H1 (cell line): ENCODE measurements at regions not wholly inside any gene's neighbourhood (a gene's known extent, or its start where the extent isn't known, plus 50 kb on each side); places are given as distances from the start of the nearest gene placed in this dataset.

Experiments
- EZH2 ChIP-seq: fragments of 200-600 bp; sonication (generic); IDR thresholded peaks from 2 replicates; pipeline ENCODE4 v1.7.1; 2012; ENCODE audit warnings: low read depth, mild to moderate bottlenecking, moderate library complexity, low read length, inconsistent platforms; ENCODE audit not compliant: severe bottlenecking
- GABPA ChIP-seq: IDR thresholded peaks from 2 replicates; pipeline ENCODE4 v1.6.1; 2011; ENCODE audit warnings: mild to moderate bottlenecking, low read length, moderate library complexity, borderline replicate concordance; ENCODE audit not compliant: insufficient read depth
- KDM5A ChIP-seq: fragments of 200-600 bp; IDR thresholded peaks from 2 replicates; pipeline ENCODE4 v1.7.1; 2012; ENCODE audit warnings: mild to moderate bottlenecking, low read length, inconsistent platforms, mixed read lengths
- RNF2 ChIP-seq: fragments of 200-900, 300-1000 bp; sonication (generic); IDR thresholded peaks from 2 replicates; pipeline ENCODE4 v1.7.1; 2016; ENCODE audit warnings: borderline replicate concordance, low read depth, mild to moderate bottlenecking, antibody characterized with exemption, low read length; ENCODE audit not compliant: poor library complexity, severe bottlenecking; ENCODE audit errors: missing control alignments
- SIN3A ChIP-seq, 2 experiments: IDR thresholded peaks in 1 of 2; conservative IDR thresholded peaks in 1 of 2; 2 replicates each; pipeline ENCODE4 v1.6.1; 2011 to 2012; ENCODE audit warnings: low read length in 2 of 2, improper control_type of control experiment in 1 of 2, low read depth in 1 of 2, mild to moderate bottlenecking in 1 of 2
- TF ChIP-seq, protein P1 (sequence below), 3 experiments: IDR thresholded peaks; 1 replicate in 2 of 3; 2 replicates in 1 of 3; pipeline versions ENCODE4 v1.5.1 to v1.6.1; 2011; ENCODE audit warnings: low read length in 3 of 3, mild to moderate bottlenecking in 3 of 3, inconsistent platforms in 2 of 3, low read depth in 1 of 3, moderate library complexity in 1 of 3; ENCODE audit not compliant: insufficient read depth in 1 of 3; ENCODE audit errors: control extremely low read depth in 1 of 3

DNA sequence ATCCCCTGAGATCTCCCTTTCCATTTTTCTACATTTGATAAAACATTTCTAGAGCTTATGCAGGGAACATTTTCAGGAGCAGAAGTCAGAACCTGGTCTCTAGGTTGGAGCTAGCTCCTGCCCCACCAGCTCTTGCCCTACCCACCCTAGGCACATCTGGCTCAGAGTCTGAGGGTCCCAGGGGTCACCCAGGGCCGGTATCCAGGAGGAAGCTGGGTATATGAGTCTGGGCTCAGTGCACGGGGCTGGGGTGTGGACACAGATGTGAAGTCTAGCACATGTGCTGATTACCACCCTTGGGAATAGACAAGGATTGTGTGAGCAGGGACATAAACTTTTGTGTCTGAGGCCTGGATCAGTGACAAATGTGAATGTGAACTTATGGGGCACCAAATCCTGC lies 95.4 kb downstream of the MATN1 start:
- TF ChIP-seq EZH2 (no peak), KDM5A (no peak), SIN3A (conservative IDR thresholded peaks at IDR 0.05 in 1 of 2, IDR thresholded peaks at IDR 0.05 in 1 of 2; ENCODE audit: low read depth in 1 of 2, low read length in 2 of 2) (no peak), GABPA (no peak), RNF2 (no peak)
- TF ChIP-seq, protein P1, sequence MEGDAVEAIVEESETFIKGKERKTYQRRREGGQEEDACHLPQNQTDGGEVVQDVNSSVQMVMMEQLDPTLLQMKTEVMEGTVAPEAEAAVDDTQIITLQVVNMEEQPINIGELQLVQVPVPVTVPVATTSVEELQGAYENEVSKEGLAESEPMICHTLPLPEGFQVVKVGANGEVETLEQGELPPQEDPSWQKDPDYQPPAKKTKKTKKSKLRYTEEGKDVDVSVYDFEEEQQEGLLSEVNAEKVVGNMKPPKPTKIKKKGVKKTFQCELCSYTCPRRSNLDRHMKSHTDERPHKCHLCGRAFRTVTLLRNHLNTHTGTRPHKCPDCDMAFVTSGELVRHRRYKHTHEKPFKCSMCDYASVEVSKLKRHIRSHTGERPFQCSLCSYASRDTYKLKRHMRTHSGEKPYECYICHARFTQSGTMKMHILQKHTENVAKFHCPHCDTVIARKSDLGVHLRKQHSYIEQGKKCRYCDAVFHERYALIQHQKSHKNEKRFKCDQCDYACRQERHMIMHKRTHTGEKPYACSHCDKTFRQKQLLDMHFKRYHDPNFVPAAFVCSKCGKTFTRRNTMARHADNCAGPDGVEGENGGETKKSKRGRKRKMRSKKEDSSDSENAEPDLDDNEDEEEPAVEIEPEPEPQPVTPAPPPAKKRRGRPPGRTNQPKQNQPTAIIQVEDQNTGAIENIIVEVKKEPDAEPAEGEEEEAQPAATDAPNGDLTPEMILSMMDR (IDR thresholded peaks at IDR 0.05; ENCODE audit: control extremely low read depth in 1 of 3, insufficient read depth in 1 of 3, low read depth in 1 of 3, low read length in 3 of 3) = no peak
